WTC11 (cell line): ENCODE measurements at regions not wholly inside any gene's neighbourhood (a gene's known extent, or its start where the extent isn't known, plus 50 kb on each side); places are given as distances from the start of the nearest gene placed in this dataset.

Experiments used
- ATF6 ChIP-seq: sonication (generic); formaldehyde crosslinking; IDR thresholded peaks from 2 replicates; pipeline ENCODE4 v1.8.1; 2023; ENCODE audit warnings: mild to moderate bottlenecking, missing genetic modification reagents
- CTCF ChIP-seq: fragments of 200-600 bp; IDR thresholded peaks from 2 replicates; pipeline ENCODE4 v1.8.0; 2022; ENCODE audit warnings: antibody characterized with exemption
- E2F1 ChIP-seq: sonication (generic); formaldehyde crosslinking; IDR thresholded peaks from 2 replicates; pipeline ENCODE4 v1.8.0; 2022; ENCODE audit warnings: mild to moderate bottlenecking, missing genetic modification reagents
- MAX ChIP-seq: sonication (generic); formaldehyde crosslinking; IDR thresholded peaks from 2 replicates; pipeline ENCODE4 v1.8.0; 2022; ENCODE audit warnings: mild to moderate bottlenecking, missing genetic modification reagents
- ZNF138 ChIP-seq: sonication (generic); formaldehyde crosslinking; conservative IDR thresholded peaks from 2 replicates; pipeline ENCODE4 v1.8.1; 2022; ENCODE audit warnings: mild to moderate bottlenecking, moderate library complexity, missing genetic modification reagents
- TF ChIP-seq, protein P1 (sequence below): sonication (generic); formaldehyde crosslinking; IDR thresholded peaks from 2 replicates; pipeline ENCODE4 v1.8.1; 2023; ENCODE audit warnings: mild to moderate bottlenecking, missing genetic modification reagents, moderate library complexity

DNA sequence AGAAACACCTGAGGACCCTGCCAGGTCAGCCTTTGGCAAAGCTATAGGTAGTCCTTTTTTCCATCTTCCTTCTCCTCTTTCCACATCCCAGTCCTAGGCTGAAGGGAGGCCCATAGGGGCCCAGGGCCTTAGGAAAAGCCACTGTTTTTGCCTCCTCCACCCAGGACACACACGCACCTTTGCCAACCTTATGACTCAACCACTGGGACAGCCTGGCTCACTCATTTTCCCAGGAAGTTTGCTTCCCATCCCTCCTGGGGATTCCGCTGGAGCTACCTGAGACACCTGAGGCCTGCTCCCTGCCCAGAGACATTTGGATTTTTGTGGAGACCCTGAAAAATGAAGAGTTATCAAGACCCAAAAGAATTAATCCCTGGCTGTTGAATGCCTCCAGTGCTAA lies 273.4 kb upstream of the SIX2 start:
- TF ChIP-seq, protein P1, sequence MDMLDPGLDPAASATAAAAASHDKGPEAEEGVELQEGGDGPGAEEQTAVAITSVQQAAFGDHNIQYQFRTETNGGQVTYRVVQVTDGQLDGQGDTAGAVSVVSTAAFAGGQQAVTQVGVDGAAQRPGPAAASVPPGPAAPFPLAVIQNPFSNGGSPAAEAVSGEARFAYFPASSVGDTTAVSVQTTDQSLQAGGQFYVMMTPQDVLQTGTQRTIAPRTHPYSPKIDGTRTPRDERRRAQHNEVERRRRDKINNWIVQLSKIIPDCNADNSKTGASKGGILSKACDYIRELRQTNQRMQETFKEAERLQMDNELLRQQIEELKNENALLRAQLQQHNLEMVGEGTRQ (CRISPR knock-in tag) = no peak
- TF ChIP-seq ZNF138 (CRISPR knock-in tag) = no peak
- TF ChIP-seq CTCF = no peak
- TF ChIP-seq ATF6 (CRISPR knock-in tag) = no peak
- TF ChIP-seq E2F1 (CRISPR knock-in tag) = no peak
- no peak for TF ChIP-seq MAX (CRISPR knock-in tag)
